Spleen (tissue), 7 donors: ENCODE measurements at regions not wholly inside any gene's neighbourhood (a gene's known extent, or its start where the extent isn't known, plus 50 kb on each side); places are given as distances from the start of the nearest gene placed in this dataset.

Experiments used
- POLR2AphosphoS5 ChIP-seq, 3 donors: sonication (generic); formaldehyde crosslinking; IDR thresholded peaks; one replicate each; pipeline ENCODE4 v1.5.1; 2017; ENCODE audit warnings: antibody characterized with exemption in 3 of 3
- TF ChIP-seq, protein P1 (sequence below), 11 experiments: fragments of 200-600 bp in 7 of 11; fragments of 450-650 bp in 4 of 11; sonication (generic) in 4 of 11; IDR thresholded peaks in 8 of 11; conservative IDR thresholded peaks in 3 of 11; 1 replicate in 7 of 11; 2 replicates in 4 of 11; pipeline versions ENCODE4 v1.4.0 to v1.8.0; 2016 to 2021; ENCODE audit warnings: antibody characterized with exemption in 11 of 11, inconsistent platforms in 4 of 11, mild to moderate bottlenecking in 1 of 11
- donor health status: DM: no; HTN: no; CAD: no; lungs with moderate emphysema.
- donor health status: DM: no; HTN: no; CAD: no.
- donor health status: DM: no; HTN: no; CAD: no.

DNA sequence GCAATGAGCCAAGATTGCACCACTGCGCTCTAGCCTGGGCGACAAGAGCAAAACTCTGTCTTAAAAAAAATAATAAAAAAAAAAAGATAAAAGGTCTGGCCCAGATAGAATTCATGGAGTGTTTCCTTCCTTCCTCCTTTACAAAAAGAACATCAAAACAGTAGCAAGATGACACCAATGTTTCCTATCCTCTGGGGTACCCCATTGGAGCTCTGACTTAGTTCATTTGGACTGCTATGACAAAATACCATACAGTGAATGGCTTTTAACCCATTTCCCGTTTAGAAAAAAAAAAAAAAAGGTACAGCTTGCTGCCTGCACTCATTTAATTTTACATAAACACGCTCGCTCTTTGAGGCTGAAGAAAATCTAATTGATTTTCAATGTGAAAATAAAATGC, 89.9 kb upstream of the PRKX start:
- TF ChIP-seq, protein P1, sequence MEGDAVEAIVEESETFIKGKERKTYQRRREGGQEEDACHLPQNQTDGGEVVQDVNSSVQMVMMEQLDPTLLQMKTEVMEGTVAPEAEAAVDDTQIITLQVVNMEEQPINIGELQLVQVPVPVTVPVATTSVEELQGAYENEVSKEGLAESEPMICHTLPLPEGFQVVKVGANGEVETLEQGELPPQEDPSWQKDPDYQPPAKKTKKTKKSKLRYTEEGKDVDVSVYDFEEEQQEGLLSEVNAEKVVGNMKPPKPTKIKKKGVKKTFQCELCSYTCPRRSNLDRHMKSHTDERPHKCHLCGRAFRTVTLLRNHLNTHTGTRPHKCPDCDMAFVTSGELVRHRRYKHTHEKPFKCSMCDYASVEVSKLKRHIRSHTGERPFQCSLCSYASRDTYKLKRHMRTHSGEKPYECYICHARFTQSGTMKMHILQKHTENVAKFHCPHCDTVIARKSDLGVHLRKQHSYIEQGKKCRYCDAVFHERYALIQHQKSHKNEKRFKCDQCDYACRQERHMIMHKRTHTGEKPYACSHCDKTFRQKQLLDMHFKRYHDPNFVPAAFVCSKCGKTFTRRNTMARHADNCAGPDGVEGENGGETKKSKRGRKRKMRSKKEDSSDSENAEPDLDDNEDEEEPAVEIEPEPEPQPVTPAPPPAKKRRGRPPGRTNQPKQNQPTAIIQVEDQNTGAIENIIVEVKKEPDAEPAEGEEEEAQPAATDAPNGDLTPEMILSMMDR (IDR thresholded peaks at IDR 0.05 in 8 of 11, conservative IDR thresholded peaks at IDR 0.05 in 3 of 11), result no peak
- TF ChIP-seq POLR2AphosphoS5 (IDR thresholded peaks at IDR 0.05), result no peak
